ENCODE measurements at regions not wholly inside any gene's neighbourhood (a gene's known extent, or its start where the extent isn't known, plus 50 kb on each side); places are given as distances from the start of the nearest gene placed in this dataset.

DNA sequence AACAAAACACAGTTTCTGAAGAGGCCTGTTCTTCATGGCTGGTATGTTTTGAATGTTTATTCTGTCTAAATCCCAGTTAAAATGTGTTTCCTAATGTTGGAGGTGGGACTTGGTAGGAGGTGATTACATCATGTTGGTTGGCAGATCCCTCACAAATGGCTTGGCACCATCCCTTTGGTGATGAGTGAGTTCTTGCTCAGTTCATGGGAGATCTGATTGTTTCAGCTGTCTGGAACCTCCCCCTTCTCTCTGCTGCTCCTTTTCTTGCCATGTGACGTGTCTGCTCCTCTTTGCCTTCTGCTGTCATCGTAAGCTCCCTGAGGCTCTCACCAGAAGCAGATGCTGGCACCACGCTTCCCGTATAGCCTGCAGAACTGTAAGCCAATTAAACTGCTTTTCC is 383.6 kb upstream of the TPK1 start:
- Histone ChIP-seq H3K4me3 (no peak overlapping the region), H3K9me3 (peaks cover 29% of the 10 kb centered on the region), H3K36me3 (ENCODE audit: low read depth) (no peaks in the 10 kb centered on the region), H3K4me1 (ENCODE audit: low read depth) (no peaks in the 10 kb centered on the region)
- TF ChIP-seq, protein P1, sequence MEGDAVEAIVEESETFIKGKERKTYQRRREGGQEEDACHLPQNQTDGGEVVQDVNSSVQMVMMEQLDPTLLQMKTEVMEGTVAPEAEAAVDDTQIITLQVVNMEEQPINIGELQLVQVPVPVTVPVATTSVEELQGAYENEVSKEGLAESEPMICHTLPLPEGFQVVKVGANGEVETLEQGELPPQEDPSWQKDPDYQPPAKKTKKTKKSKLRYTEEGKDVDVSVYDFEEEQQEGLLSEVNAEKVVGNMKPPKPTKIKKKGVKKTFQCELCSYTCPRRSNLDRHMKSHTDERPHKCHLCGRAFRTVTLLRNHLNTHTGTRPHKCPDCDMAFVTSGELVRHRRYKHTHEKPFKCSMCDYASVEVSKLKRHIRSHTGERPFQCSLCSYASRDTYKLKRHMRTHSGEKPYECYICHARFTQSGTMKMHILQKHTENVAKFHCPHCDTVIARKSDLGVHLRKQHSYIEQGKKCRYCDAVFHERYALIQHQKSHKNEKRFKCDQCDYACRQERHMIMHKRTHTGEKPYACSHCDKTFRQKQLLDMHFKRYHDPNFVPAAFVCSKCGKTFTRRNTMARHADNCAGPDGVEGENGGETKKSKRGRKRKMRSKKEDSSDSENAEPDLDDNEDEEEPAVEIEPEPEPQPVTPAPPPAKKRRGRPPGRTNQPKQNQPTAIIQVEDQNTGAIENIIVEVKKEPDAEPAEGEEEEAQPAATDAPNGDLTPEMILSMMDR (IDR thresholded peaks at IDR 0.05) = no peak
- DNase-seq (no peak), ATAC-seq (no peak)
- intact Hi-C loops (cut with DNase I, micrococcal nuclease) = loop anchor here in 1 of 2 donors (5.0 kb wide), 1 partner anchor 898 kb away; the partner anchor contains the start of gene CNTNAP2

DNA sequence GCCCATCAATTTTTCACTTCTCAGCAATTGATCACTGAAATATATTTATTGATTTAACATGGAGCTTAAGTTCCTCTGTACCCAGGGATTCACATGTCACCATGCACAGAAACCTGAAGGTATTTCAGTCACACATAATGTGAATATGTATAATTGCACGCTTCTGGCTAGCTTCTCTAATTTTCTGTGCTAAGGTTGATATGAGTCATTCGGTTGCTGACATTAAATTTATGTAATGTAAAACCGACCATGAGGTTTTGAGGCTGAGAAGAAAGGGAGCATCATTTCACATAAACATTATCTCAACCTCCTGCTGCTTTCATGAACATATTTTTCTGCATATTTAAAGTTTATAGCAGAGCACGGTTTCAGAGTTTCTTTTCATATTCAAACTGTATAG is 381.0 kb upstream of the TPK1 start:
- Histone ChIP-seq H3K36me3 (ENCODE audit: low read depth) (no peaks in the 10 kb centered on the region), H3K4me1 (ENCODE audit: low read depth) (no peaks in the 10 kb centered on the region), H3K4me3 (no peak overlapping the region), H3K9me3 (peaks cover 29% of the 10 kb centered on the region)
- intact Hi-C loops (cut with DNase I, micrococcal nuclease) = loop anchor here in 1 of 2 donors (5.0 kb wide), 1 partner anchor 900 kb away; the partner anchor contains the start of gene CNTNAP2
- DNase-seq (no peak), ATAC-seq (no peak)
- TF ChIP-seq, protein P1 (IDR thresholded peaks at IDR 0.05) = no peak

DNA sequence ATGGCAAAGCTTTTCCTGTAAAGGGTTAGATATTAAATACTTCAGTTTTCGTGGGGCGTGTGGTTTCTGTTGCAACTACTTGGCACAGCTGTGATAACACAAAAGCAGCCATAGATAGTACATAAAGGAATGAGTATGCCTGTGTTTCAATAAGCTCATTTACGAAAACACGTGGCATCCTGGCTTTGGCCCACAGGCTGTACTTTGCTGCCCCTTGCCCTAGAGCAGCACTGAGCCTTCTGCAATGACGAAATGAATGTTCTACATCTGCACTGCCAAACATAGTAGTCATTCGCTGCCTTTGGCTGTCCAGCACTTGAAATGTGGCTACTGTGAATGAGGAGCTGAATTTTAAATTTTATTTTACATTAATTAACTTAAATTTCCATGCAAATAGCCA is 376.2 kb upstream of the TPK1 start:
- Histone ChIP-seq H3K4me3 (no peak overlapping the region), H3K4me1 (ENCODE audit: low read depth) (no peaks in the 10 kb centered on the region), H3K36me3 (ENCODE audit: low read depth) (no peaks in the 10 kb centered on the region), H3K9me3 (peaks cover 13% of the 10 kb centered on the region)
- DNase-seq = no peak
- TF ChIP-seq, protein P1 (IDR thresholded peaks at IDR 0.05) = no peak
- no peak for ATAC-seq
- intact Hi-C loops (cut with DNase I, micrococcal nuclease) = no loop called here

DNA sequence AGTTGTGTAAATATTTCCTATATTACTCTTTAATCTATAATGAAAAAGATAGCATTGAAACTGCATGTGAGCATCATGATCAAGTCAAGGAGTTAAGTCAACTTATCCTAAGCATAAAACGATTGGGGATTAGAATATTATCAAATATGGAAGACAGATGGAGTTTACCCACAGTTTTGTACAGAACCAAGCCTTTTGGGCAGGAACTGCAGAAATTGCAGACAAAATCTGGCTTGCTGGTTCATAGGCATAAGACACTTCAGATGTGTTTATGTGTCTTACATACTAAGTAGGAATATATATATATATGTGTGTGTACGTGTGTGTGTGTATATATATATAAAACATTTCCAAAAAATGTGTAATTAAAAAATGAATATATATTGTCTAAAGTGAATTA is 375.4 kb upstream of the TPK1 start:
- TF ChIP-seq, protein P1 (IDR thresholded peaks at IDR 0.05) = no peak
- no peak for DNase-seq
- ATAC-seq = no peak
- intact Hi-C loops (cut with DNase I, micrococcal nuclease) = no loop called here
- no peak overlapping the region for H3K4me3 ChIP-seq
- H3K4me1 ChIP-seq (ENCODE audit: low read depth) = no peaks in the 10 kb centered on the region
- H3K36me3 ChIP-seq (ENCODE audit: low read depth) = no peaks in the 10 kb centered on the region
- peaks cover 6% of the 10 kb centered on the region for H3K9me3 ChIP-seq

DNA sequence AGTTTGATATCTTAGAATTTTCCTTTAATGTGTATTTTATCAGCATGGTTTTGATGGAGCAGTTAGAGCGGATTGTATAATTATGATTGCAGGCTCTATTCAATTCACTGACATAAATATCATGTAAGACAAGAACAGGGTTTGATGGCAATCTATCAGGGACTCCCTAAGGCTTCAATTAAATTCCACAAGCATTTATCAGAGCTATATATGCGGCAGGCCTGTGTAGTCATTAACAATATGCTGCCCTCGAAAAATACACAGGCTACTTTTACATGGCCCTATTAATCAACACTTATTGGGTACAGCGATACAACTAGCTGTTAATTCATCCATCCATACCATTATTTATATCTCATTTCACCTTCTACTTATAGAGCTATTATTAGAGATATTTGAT is 358.1 kb upstream of the TPK1 start:
- Histone ChIP-seq H3K9me3 (no peaks in the 10 kb centered on the region), H3K4me3 (no peak overlapping the region), H3K4me1 (ENCODE audit: low read depth) (no peaks in the 10 kb centered on the region), H3K36me3 (ENCODE audit: low read depth) (no peaks in the 10 kb centered on the region)
- TF ChIP-seq, protein P1 (IDR thresholded peaks at IDR 0.05) = no peak
- no peak for ATAC-seq
- DNase-seq = no peak
- intact Hi-C loops (cut with DNase I, micrococcal nuclease) = no loop called here

DNA sequence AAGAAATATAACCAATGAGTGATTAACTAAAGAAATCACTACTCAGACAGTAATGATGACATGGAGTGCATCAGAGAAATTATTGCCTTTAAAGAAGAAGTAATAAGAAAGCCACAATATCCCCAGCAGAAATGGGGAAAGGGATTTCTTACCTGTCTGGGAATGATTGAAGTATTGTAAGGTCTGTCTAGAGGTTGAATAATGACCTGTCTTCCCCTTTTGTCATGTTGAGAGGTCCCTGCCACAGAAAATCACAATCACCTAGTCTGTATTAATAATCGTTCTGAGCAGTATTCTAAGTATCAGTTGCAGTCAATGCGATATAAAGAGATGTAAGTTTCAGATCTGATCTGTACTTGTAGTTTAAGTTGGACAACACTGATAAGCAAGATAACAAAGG is 349.1 kb upstream of the TPK1 start:
- intact Hi-C loops (cut with DNase I, micrococcal nuclease) = no loop called here
- H3K4me3 ChIP-seq = no peak overlapping the region
- TF ChIP-seq, protein P1 (IDR thresholded peaks at IDR 0.05) = no peak
- DNase-seq (no peak), ATAC-seq (no peak)
- H3K4me1 ChIP-seq (ENCODE audit: low read depth) = no peaks in the 10 kb centered on the region
- H3K9me3 ChIP-seq = peaks cover 2% of the 10 kb centered on the region
- H3K36me3 ChIP-seq (ENCODE audit: low read depth) = no peaks in the 10 kb centered on the region
